Ecto neural progenitor cell (in vitro differentiated cells): ENCODE measurements at regions not wholly inside any gene's neighbourhood (a gene's known extent, or its start where the extent isn't known, plus 50 kb on each side); places are given as distances from the start of the nearest gene placed in this dataset.
"Not testable (repeated sequence)": the region's sequence is repeated elsewhere in the genome, so short reads cannot be mapped to it uniquely, and the experiment has no call there.

Source experiments
- DNase-seq: peaks from one replicate; pipeline ENCODE4 v3.0.0-alpha.2; 2018; ENCODE audit warnings: low spot score

- no peak for DNase-seq
Measured at GRCh38 chr1:148357037-148357436, 126.1 kb downstream of the PPIAL4G start.

- DNase-seq, result no peak
Measured at GRCh38 chr1:148355976-148356375, 127.1 kb downstream of the PPIAL4G start.

- DNase-seq, result no peak
Measured at GRCh38 chr1:148354913-148355308, 128.2 kb downstream of the PPIAL4G start.

- DNase-seq, result no peak
Measured at GRCh38 chr1:148354284-148354912, 128.7 kb downstream of the PPIAL4G start.

GRCh38 chr1:148353461-148354283 is 129.4 kb downstream of the PPIAL4G start:
- peak; percentile 59 for DNase-seq

GRCh38 chr1:148352470-148353053 is 130.5 kb downstream of the PPIAL4G start:
- DNase-seq, result no peak

- no peak for DNase-seq
Measured at GRCh38 chr1:148347781-148348180, 135.3 kb downstream of the PPIAL4G start.

- DNase-seq, result not testable (repeated sequence)
Measured at GRCh38 chr1:148345659-148346151, 137.4 kb downstream of the PPIAL4G start.

- not testable (repeated sequence) for DNase-seq
Measured at GRCh38 chr1:148344651-148345050, 138.5 kb downstream of the PPIAL4G start.

- not testable (repeated sequence) for DNase-seq
Measured at GRCh38 chr1:148341729-148342128, 141.4 kb downstream of the PPIAL4G start.

- not testable (repeated sequence) for DNase-seq
Measured at GRCh38 chr1:148336121-148336918, 146.8 kb downstream of the PPIAL4G start.

- DNase-seq, result peak; percentile 92
Measured at GRCh38 chr1:148334339-148335130, 148.6 kb downstream of the PPIAL4G start.

- DNase-seq, result no peak
Measured at GRCh38 chr1:148333875-148334338, 149.2 kb downstream of the PPIAL4G start.

- DNase-seq, result no peak
Measured at GRCh38 chr1:148328884-148329283, 154.2 kb downstream of the PPIAL4G start.

- not testable (repeated sequence) for DNase-seq
Measured at GRCh38 chr1:148325031-148325430, 158.1 kb downstream of the PPIAL4G start.

GRCh38 chr1:148324465-148324864 is 158.6 kb downstream of the PPIAL4G start:
- not testable (repeated sequence) for DNase-seq

- DNase-seq, result not testable (repeated sequence)
Measured at GRCh38 chr1:148320079-148320478, 163.0 kb downstream of the PPIAL4G start.

- no peak for DNase-seq
Measured at GRCh38 chr1:148318904-148319242, 164.2 kb downstream of the PPIAL4G start.

- DNase-seq, result no peak
Measured at GRCh38 chr1:148318123-148318903, 164.8 kb downstream of the PPIAL4G start.

- no peak for DNase-seq
Measured at GRCh38 chr1:148317288-148317985, 165.4 kb upstream of the NBPF11 start.
